GM12872 (cell line): ENCODE measurements at regions not wholly inside any gene's neighbourhood (a gene's known extent, or its start where the extent isn't known, plus 50 kb on each side); places are given as distances from the start of the nearest gene placed in this dataset.

Experiments used
- CTCF ChIP-seq: IDR thresholded peaks from 3 replicates; pipeline ENCODE4 v1.5.1; 2011; ENCODE audit warnings: low read depth, mild to moderate bottlenecking, low read length, moderate library complexity; ENCODE audit not compliant: insufficient read depth

- no peak for TF ChIP-seq CTCF
These were observed 322.2 kb downstream of the SHANK2 start for GRCh38 chr11:70930215-70930614.

- no peak for TF ChIP-seq CTCF
These were observed 320.9 kb downstream of the SHANK2 start for GRCh38 chr11:70931430-70931829.

- no peak for TF ChIP-seq CTCF
These were observed 318.3 kb downstream of the SHANK2 start for GRCh38 chr11:70933981-70934583.

GRCh38 chr11:70935006-70935768 is 317.2 kb downstream of the SHANK2 start:
- TF ChIP-seq CTCF = no peak

- peak; percentile 52; the same call in 2 of the 3 replicates for TF ChIP-seq CTCF
These were observed 309.8 kb downstream of the SHANK2 start for GRCh38 chr11:70942593-70942992.

- TF ChIP-seq CTCF = no peak
These were observed 308.2 kb downstream of the SHANK2 start for GRCh38 chr11:70944141-70944540.

- 0 out of 3 replicates have a peak, but pooled peaks have one; percentile 14 for TF ChIP-seq CTCF
These were observed 307.7 kb downstream of the SHANK2 start for GRCh38 chr11:70944636-70945035.
